Esophagus muscularis mucosa (tissue), 4 donors: ENCODE measurements at regions not wholly inside any gene's neighbourhood (a gene's known extent, or its start where the extent isn't known, plus 50 kb on each side); places are given as distances from the start of the nearest gene placed in this dataset.

Source experiments
- DNase-seq: peaks from one replicate; pipeline ENCODE4 v3.0.0-alpha.2; 2017; ENCODE audit errors: extremely low spot score
- H3K27ac ChIP-seq, 4 donors: fragments of 200-600 bp; sonication (generic); replicated peaks in 1 of 4; 1 replicate in 3 of 4; 2 replicates in 1 of 4; pipeline ENCODE4 v1.5.1; 2016 to 2019; ENCODE audit warnings: mild to moderate bottlenecking in 1 of 4
- H3K27me3 ChIP-seq, 4 donors: fragments of 200-600 bp; sonication (generic); one replicate each; pipeline versions ENCODE4 v1.5.1 to v1.6.0; 2016 to 2019
- H3K36me3 ChIP-seq, 4 donors: fragments of 200-600 bp; sonication (generic); one replicate each; pipeline ENCODE4 v1.5.1; 2016 to 2019
- H3K4me1 ChIP-seq, 4 donors: fragments of 200-600 bp; sonication (generic); one replicate each; pipeline ENCODE4 v1.5.1; 2016 to 2019
- H3K4me3 ChIP-seq, 4 donors: fragments of 200-600 bp; sonication (generic); 1 replicate in 2 of 4; 2 replicates in 2 of 4; pipeline ENCODE4 v1.5.1; 2016 to 2019; ENCODE audit warnings: mild to moderate bottlenecking in 4 of 4, moderate library complexity in 1 of 4
- H3K9me3 ChIP-seq, 4 donors: fragments of 200-600 bp; sonication (generic); 1 replicate in 3 of 4; 2 replicates in 1 of 4; pipeline ENCODE4 v1.5.1; 2016 to 2019
- EP300 ChIP-seq: sonication (generic); formaldehyde crosslinking; IDR thresholded peaks from one replicate; pipeline ENCODE4 v1.6.1; 2017; ENCODE audit warnings: antibody characterized with exemption
- POLR2A ChIP-seq: fragments of 450-650 bp; IDR thresholded peaks from one replicate; pipeline ENCODE4 v1.6.1; 2017; ENCODE audit warnings: antibody characterized with exemption, moderate library complexity, mild to moderate bottlenecking, low read depth
- POLR2AphosphoS5 ChIP-seq, 2 donors: sonication (generic); formaldehyde crosslinking; IDR thresholded peaks; one replicate each; pipeline ENCODE4 v1.6.1; 2017; ENCODE audit warnings: antibody characterized with exemption in 2 of 2
- WGBS: methylation state at CpG from one replicate; pipeline ENCODE4 v1.1.5; 2018; 5-methylcytosine and 5-hydroxymethylcytosine counted together
- intact Hi-C: fragments of 100-400 bp; cut with DNase I; formaldehyde crosslinking; loops from one replicate; pipeline ENCODE4 v1.15.1; 2023
- TF ChIP-seq, protein P1 (sequence below), 3 experiments: fragments of 200-600 bp in 2 of 3; fragments of 450-650 bp in 1 of 3; sonication (generic) in 2 of 3; IDR thresholded peaks; one replicate each; pipeline ENCODE4 v1.5.1; 2017 to 2019; ENCODE audit warnings: antibody characterized with exemption in 3 of 3, mild to moderate bottlenecking in 2 of 3, moderate library complexity in 1 of 3

DNA sequence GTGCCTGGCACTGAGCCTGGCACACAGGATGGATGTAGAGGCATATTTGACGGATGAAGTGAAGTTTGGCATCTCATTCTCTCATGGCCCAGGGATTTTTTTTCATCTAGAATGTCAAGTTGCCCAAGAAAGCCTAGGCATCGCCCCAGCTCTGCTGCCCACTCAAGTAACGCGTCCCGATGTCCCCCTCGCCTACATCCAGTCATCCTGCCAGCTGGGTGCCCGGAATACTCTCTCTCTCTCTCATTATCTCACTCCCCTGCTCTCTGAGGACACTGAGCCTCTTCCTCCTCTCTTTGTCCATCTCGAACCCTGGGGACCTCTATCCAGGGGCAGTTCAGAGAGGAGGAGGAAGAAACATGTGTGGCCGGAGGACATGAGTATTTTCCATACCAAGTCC is 142.3 kb upstream of the ZC3H12A start:
- peaks cover 0 to 15% (median 10%) of the 10 kb centered on the region in 4 donors for H3K9me3 ChIP-seq
- no peak overlapping the region for H3K27ac ChIP-seq
- TF ChIP-seq POLR2AphosphoS5 (IDR thresholded peaks at IDR 0.05) (no peak), EP300 (no peak), POLR2A (no peak)
- TF ChIP-seq, protein P1, sequence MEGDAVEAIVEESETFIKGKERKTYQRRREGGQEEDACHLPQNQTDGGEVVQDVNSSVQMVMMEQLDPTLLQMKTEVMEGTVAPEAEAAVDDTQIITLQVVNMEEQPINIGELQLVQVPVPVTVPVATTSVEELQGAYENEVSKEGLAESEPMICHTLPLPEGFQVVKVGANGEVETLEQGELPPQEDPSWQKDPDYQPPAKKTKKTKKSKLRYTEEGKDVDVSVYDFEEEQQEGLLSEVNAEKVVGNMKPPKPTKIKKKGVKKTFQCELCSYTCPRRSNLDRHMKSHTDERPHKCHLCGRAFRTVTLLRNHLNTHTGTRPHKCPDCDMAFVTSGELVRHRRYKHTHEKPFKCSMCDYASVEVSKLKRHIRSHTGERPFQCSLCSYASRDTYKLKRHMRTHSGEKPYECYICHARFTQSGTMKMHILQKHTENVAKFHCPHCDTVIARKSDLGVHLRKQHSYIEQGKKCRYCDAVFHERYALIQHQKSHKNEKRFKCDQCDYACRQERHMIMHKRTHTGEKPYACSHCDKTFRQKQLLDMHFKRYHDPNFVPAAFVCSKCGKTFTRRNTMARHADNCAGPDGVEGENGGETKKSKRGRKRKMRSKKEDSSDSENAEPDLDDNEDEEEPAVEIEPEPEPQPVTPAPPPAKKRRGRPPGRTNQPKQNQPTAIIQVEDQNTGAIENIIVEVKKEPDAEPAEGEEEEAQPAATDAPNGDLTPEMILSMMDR (IDR thresholded peaks at IDR 0.05) = no peak
- H3K27me3 ChIP-seq = peaks cover 0 to 35% (median 0%) of the 10 kb centered on the region in 4 donors
- DNase-seq = no peak
- intact Hi-C loops = no loop called here
- H3K4me3 ChIP-seq = no peak overlapping the region
- H3K36me3 ChIP-seq = no peaks in the 10 kb centered on the region
- 85% methylated on average over 9 of the region's 9 CpGs for whole genome bisulfite sequencing
- no peaks in the 10 kb centered on the region for H3K4me1 ChIP-seq

DNA sequence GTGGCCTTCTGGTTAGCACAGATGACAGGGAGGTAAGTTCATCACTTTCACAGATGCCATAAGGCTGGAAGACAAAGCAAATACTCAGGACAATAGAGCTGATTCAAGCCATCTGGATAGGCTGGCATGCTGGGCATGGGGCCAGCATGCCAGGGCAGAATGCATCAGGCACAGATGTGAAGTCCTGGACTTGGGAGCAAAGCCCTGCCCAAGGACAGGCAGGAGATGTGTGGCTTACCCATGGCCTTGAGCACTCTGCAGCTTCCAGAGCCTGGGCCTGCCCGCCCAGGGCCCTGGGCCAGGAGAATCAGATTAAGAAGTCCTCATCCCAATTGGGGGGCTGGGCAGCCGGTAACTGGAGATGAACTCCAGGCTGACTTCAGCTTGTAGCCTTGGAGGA is 135.7 kb upstream of the ZC3H12A start:
- peaks cover 0 to 22% (median 0%) of the 10 kb centered on the region in 4 donors for H3K27me3 ChIP-seq
- no peak for DNase-seq
- H3K4me1 ChIP-seq = no peaks in the 10 kb centered on the region
- H3K36me3 ChIP-seq = no peaks in the 10 kb centered on the region
- no CpG with 5 or more reads among the region's 2 CpGs for WGBS
- TF ChIP-seq, protein P1 (IDR thresholded peaks at IDR 0.05) = no peak
- TF ChIP-seq POLR2A = no peak
- no peak for TF ChIP-seq POLR2AphosphoS5 (IDR thresholded peaks at IDR 0.05)
- TF ChIP-seq EP300 = no peak
- peaks cover 0 to 15% (median 10%) of the 10 kb centered on the region in 4 donors for H3K9me3 ChIP-seq
- intact Hi-C loops = no loop called here
- no peak overlapping the region for H3K4me3 ChIP-seq
- no peak overlapping the region for H3K27ac ChIP-seq

DNA sequence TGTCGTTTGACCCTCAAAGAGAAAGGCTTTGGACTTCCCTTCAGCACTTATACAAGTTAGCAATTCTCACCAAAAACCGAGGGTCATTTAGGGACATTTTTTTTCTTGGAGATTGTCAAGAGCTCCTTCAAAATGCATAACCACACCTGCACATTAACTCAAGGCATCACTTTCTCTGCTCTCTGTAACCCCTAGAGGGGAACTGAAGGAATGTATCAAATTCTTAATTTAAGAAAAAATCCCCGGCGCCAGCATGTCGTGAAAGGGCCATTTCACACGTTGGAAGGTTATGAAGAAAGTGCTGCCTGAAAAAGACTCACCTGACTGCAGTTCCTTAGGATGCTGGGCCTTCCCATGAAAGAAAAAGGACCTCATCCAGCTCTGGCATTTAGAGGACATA is 131.6 kb upstream of the ZC3H12A start:
- intact Hi-C loops = no loop called here
- DNase-seq = no peak
- no peaks in the 10 kb centered on the region for H3K4me1 ChIP-seq
- WGBS = 44% methylated on average over 6 of the region's 6 CpGs
- H3K27me3 ChIP-seq = peaks cover 0 to 38% (median 0%) of the 10 kb centered on the region in 4 donors
- H3K9me3 ChIP-seq = no peaks in the 10 kb centered on the region
- TF ChIP-seq, protein P1 (IDR thresholded peaks at IDR 0.05) = no peak
- TF ChIP-seq EP300 (no peak), POLR2A (no peak), POLR2AphosphoS5 (IDR thresholded peaks at IDR 0.05) (no peak)
- H3K36me3 ChIP-seq = no peaks in the 10 kb centered on the region
- H3K27ac ChIP-seq = no peak overlapping the region
- H3K4me3 ChIP-seq = no peak overlapping the region

DNA sequence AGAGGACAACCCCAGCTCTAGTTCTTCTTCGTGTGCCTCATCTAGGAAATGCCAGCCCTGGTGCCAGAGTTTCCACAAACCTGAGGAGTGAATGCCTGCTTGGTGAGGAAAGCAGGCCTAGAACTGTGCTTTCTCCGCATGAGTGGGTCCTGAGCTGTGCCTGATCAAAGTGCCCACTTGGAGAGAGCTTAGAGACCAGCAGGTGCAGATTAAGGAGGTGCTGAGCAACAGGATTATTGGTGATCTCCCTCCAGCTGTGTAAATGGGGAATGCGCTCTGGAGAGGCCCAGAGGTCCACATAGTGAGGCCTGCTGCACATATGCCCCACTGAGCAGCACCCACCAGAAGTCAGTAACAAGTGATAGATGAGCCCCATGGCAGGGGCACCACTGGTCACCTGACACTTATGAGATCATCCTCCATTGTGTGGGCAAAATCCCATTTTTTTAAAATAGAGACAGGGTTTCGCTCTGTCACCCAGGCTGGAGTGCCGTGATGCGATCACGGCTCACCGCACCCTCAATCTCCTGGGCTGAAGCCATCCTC is 127.2 kb upstream of the ZC3H12A start:
- intact Hi-C loops = no loop called here
- no peak for DNase-seq
- 83% methylated on average over 8 of the region's 8 CpGs for WGBS

More for the DNA sequence above, 127.2 kb upstream of the ZC3H12A start:
- H3K27ac ChIP-seq = no peak overlapping the region
- H3K9me3 ChIP-seq = no peaks in the 10 kb centered on the region
- H3K4me1 ChIP-seq = no peaks in the 10 kb centered on the region
- TF ChIP-seq EP300 = no peak
- TF ChIP-seq, protein P1 (IDR thresholded peaks at IDR 0.05) = no peak
- TF ChIP-seq POLR2A = no peak
- no peak for TF ChIP-seq POLR2AphosphoS5 (IDR thresholded peaks at IDR 0.05)
- H3K27me3 ChIP-seq = peaks cover 0 to 35% (median 0%) of the 10 kb centered on the region in 4 donors
- no peaks in the 10 kb centered on the region for H3K36me3 ChIP-seq
- no peak overlapping the region for H3K4me3 ChIP-seq
